Hepatocyte (in vitro differentiated cells): ENCODE measurements at regions not wholly inside any gene's neighbourhood (a gene's known extent, or its start where the extent isn't known, plus 50 kb on each side); places are given as distances from the start of the nearest gene placed in this dataset.

ENCODE experiments used
- CTCF ChIP-seq: fragments of 200-600 bp; sonication (generic); IDR thresholded peaks from 2 replicates; pipeline ENCODE4 v1.5.1; 2016; ENCODE audit warnings: antibody characterized with exemption, mild to moderate bottlenecking; ENCODE audit not compliant: poor library complexity
- EZH2phosphoT487 ChIP-seq: fragments of 200-600 bp; sonication (generic); IDR thresholded peaks from one replicate; pipeline ENCODE4 v1.6.1; 2018; ENCODE audit warnings: antibody characterized with exemption, mild to moderate bottlenecking, low read depth, moderate library complexity; ENCODE audit not compliant: unreplicated experiment, severe bottlenecking

- no peak for TF ChIP-seq CTCF
- TF ChIP-seq EZH2phosphoT487 = no peak
Measured at GRCh38 chr10:42973411-42973810, 103.5 kb upstream of the RET start.
